GM18505 (cell line): ENCODE measurements at regions not wholly inside any gene's neighbourhood (a gene's known extent, or its start where the extent isn't known, plus 50 kb on each side); places are given as distances from the start of the nearest gene placed in this dataset.

Experiments
- ATAC-seq: cut with Tn5 transposase; IDR thresholded peaks from one replicate; pipeline ENCODE4 v1.9.1; 2021; ENCODE audit not compliant: unreplicated experiment
- POLR2A ChIP-seq: IDR thresholded peaks from 4 replicates; pipeline ENCODE4 v1.6.1; 2011; ENCODE audit warnings: borderline replicate concordance; ENCODE audit not compliant: insufficient read depth, insufficient read length; ENCODE audit errors: extremely low read depth

GRCh38 chr5:103428923-103429322 is 133.7 kb downstream of the NUDT12 start:
- TF ChIP-seq POLR2A, result no peak
- no peak for ATAC-seq

- TF ChIP-seq POLR2A, result no peak
- ATAC-seq, result no peak
These were observed 134.1 kb downstream of the NUDT12 start for GRCh38 chr5:103428411-103428871.

- no peak for TF ChIP-seq POLR2A
- no peak for ATAC-seq
These were observed 135.3 kb downstream of the NUDT12 start for GRCh38 chr5:103427326-103427725.

- ATAC-seq, result no peak
- no peak for TF ChIP-seq POLR2A
These were observed 136.7 kb downstream of the NUDT12 start for GRCh38 chr5:103425686-103426454.

GRCh38 chr5:103424453-103425205 is 138.0 kb downstream of the NUDT12 start:
- TF ChIP-seq POLR2A, result no peak
- peak; percentile 56 for ATAC-seq

- no peak for TF ChIP-seq POLR2A
- no peak for ATAC-seq
These were observed 138.6 kb downstream of the NUDT12 start for GRCh38 chr5:103424026-103424425.

- TF ChIP-seq POLR2A, result no peak
- no peak for ATAC-seq
These were observed 139.8 kb downstream of the NUDT12 start for GRCh38 chr5:103422756-103423155.

- no peak for TF ChIP-seq POLR2A
- ATAC-seq, result no peak
These were observed 148.0 kb downstream of the NUDT12 start for GRCh38 chr5:103414604-103415003.

GRCh38 chr5:103411711-103412110 is 150.9 kb downstream of the NUDT12 start:
- no peak for ATAC-seq
- no peak for TF ChIP-seq POLR2A

GRCh38 chr5:103410172-103410571 is 151.6 kb downstream of the MACIR start:
- peak; percentile 96 for ATAC-seq
- no peak for TF ChIP-seq POLR2A

GRCh38 chr5:103409013-103409670 is 150.6 kb downstream of the MACIR start:
- no peak for ATAC-seq
- TF ChIP-seq POLR2A, result no peak

GRCh38 chr5:103408408-103408807 is 149.8 kb downstream of the MACIR start:
- no peak for ATAC-seq
- no peak for TF ChIP-seq POLR2A

GRCh38 chr5:103407402-103407801 is 148.8 kb downstream of the MACIR start:
- no peak for TF ChIP-seq POLR2A
- no peak for ATAC-seq
